ENCODE measurements at regions not wholly inside any gene's neighbourhood (a gene's known extent, or its start where the extent isn't known, plus 50 kb on each side); places are given as distances from the start of the nearest gene placed in this dataset.
A peak's percentile ranks its signal among the peaks of the same experiment; 100 is the strongest.

DNA sequence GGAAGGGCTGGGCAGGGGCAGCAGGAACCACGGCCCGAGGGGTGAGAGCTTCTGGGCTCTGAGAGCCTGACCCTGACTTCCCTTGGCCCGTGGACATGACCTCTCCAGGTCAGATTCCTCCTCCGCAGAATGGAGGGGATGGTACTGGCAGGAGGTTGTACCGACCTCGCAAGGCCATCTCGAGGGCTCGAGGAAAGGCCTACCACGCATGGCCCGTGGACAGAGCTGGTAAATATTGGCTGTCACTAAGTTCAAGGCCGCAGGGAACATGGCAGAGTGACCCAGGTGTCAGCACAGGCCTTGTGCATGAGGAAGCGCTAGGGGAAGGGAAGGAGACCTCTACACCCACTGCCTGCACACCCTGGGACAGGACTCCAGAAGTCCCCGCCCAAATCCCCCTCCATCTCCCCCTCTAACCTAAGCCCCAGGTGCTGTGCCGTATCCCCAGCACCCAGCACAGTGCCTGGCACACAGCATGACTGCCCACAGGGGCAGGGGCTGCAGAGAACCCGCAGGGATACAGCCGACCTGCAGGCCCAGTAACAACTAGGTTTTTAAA is 54.9 kb upstream of the PPP2R5C start:
- H3K4me1 Mint-ChIP-seq: peaks cover 24% of the 10 kb centered on the region
- intact Hi-C loops (cut with micrococcal nuclease): loop anchor here (1.0 to 10.0 kb wide), 10 partner anchors 25 to 388 kb away; partner anchors contain the start of gene DYNC1H1
- H3K4me3 Mint-ChIP-seq: peak overlapping the region; percentile 56

DNA sequence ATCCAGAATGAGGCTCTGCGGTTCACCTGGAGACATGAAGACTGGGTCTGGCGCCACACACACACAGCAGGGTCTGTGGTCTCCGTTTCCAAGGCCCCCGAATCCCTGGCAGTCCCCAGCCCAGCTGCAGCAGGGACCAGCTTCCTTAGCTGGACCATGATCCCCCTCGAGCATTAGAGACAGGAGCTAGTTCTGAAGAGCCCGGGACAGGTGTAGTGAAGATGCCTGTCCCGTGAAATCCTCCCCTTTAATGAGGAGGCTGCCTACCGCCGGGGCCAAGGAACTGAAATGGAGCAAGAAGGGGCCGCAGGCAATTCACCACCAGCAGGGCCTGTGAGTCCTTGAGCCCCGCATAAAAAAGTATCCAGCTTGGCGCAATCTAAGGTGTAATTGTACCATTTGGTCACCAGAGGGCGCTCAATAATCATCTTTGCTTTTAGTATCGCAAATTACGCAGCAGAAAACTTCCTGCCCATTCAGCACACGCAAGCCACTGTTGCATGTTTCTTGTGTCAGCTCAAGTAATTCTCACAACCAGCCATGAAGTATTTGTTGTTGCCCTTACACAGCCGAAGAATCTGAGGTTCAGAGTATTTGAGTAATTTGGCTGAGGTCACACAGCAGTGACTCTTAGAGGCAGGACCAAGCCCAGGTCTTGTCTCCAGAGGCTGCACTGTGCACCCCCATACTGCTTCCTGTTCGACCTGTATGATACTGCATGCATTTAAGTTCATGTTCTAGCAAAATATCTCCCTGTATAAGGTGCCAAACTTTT is 54.3 kb upstream of the PPP2R5C start:
- Mint-ChIP-seq H3K9me3 (no peaks in the 10 kb centered on the region), H3K4me3 (peak overlapping the region; percentile 56), H3K36me3 (ENCODE audit: low read depth) (no peaks in the 10 kb centered on the region), H3K4me1 (peaks cover 24% of the 10 kb centered on the region), H3K27me3 (peaks cover 21% of the 10 kb centered on the region), H3K27ac (peak overlapping the region; percentile 79)
- peak; percentile 92 for DNase-seq
- intact Hi-C loops (cut with micrococcal nuclease): loop anchor here (1.0 to 10.0 kb wide), 10 partner anchors 24 to 388 kb away; partner anchors contain the start of gene DYNC1H1

More for the DNA sequence above, 54.9 kb upstream of the PPP2R5C start:
- peaks cover 24% of the 10 kb centered on the region for H3K27me3 Mint-ChIP-seq
- H3K27ac Mint-ChIP-seq: peak overlapping the region; percentile 79
- no peaks in the 10 kb centered on the region for H3K9me3 Mint-ChIP-seq
- H3K36me3 Mint-ChIP-seq (ENCODE audit: low read depth): no peaks in the 10 kb centered on the region
- DNase-seq: no peak

GRCh38 chr14:101707863-101708620 is 53.5 kb upstream of the PPP2R5C start:
- Mint-ChIP-seq H3K27me3 (peaks cover 15% of the 10 kb centered on the region), H3K36me3 (ENCODE audit: low read depth) (no peaks in the 10 kb centered on the region), H3K9me3 (no peaks in the 10 kb centered on the region), H3K4me3 (peak overlapping the region; percentile 56), H3K4me1 (peaks cover 24% of the 10 kb centered on the region), H3K27ac (peak overlapping the region; percentile 79)
- peak; percentile 56 for DNase-seq
- intact Hi-C loops (cut with micrococcal nuclease): loop anchor here (1.0 to 10.0 kb wide), 10 partner anchors 23 to 387 kb away; partner anchors contain the start of gene DYNC1H1

DNA sequence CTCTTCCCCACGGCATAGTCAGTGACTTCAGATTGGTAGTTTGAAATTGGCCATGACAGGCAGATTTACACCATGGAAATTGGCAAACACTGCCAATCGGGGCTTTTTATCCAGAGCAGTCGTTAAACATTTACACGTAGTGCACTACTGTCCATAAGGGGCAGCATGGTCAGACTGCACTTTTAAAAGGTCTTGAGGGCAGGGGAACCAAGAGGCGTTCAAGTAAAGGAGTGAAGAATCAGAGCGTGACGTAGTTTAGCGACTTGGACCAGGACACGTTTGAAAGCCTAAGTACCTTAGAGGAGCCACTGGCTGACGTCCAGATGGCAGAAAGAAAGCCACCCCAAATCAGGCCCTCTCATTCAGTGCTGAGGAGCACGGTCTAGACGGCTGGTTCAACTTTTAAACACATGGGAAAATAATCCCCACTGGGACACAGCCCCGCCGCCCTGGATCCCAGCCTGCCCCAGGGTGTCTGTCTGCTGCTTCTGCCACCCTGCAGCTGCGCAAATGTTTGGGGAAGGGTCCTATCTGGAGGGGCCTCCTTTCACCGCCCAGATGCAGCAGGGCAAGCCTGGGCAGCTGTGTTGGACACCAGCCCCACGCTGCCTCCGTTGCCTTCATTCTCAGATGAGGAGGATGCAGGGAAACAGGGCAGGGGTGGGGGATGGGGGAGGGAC is 52.5 kb upstream of the PPP2R5C start:
- DNase-seq: peak; percentile 54
- peaks cover 5% of the 10 kb centered on the region for H3K9me3 Mint-ChIP-seq
- H3K4me3 Mint-ChIP-seq: no peak overlapping the region
- H3K36me3 Mint-ChIP-seq (ENCODE audit: low read depth): no peaks in the 10 kb centered on the region
- peaks cover 26% of the 10 kb centered on the region for H3K4me1 Mint-ChIP-seq
- peaks cover 9% of the 10 kb centered on the region for H3K27me3 Mint-ChIP-seq
- intact Hi-C loops (cut with micrococcal nuclease): loop anchor here (5.0 to 10.0 kb wide), 2 partner anchors 113 to 386 kb away; no protein-coding TSS in a partner anchor
- H3K27ac Mint-ChIP-seq: no peak overlapping the region

- intact Hi-C loops (cut with micrococcal nuclease): loop anchor here (5.0 to 10.0 kb wide), 2 partner anchors 113 to 385 kb away; no protein-coding TSS in a partner anchor
- H3K36me3 Mint-ChIP-seq (ENCODE audit: low read depth): no peaks in the 10 kb centered on the region
These were observed 52.0 kb upstream of the PPP2R5C start for GRCh38 chr14:101709533-101709881.

GRCh38 chr14:101709962-101710931 is 51.3 kb upstream of the PPP2R5C start:
- Mint-ChIP-seq H3K36me3 (ENCODE audit: low read depth) (no peaks in the 10 kb centered on the region), H3K4me3 (no peak overlapping the region), H3K9me3 (peaks cover 5% of the 10 kb centered on the region), H3K27ac (peak overlapping the region; percentile 53), H3K4me1 (peaks cover 24% of the 10 kb centered on the region), H3K27me3 (peaks cover under 1% of the 10 kb centered on the region)
- intact Hi-C loops (cut with micrococcal nuclease): loop anchor here (5.0 to 10.0 kb wide), 2 partner anchors 112 to 385 kb away; no protein-coding TSS in a partner anchor
- DNase-seq: peak; percentile 56

More at GRCh38 chr14:101709533-101709881, 52.0 kb upstream of the PPP2R5C start:
- Mint-ChIP-seq H3K27me3 (peaks cover 5% of the 10 kb centered on the region), H3K27ac (no peak overlapping the region), H3K4me1 (peaks cover 26% of the 10 kb centered on the region), H3K4me3 (no peak overlapping the region), H3K9me3 (peaks cover 5% of the 10 kb centered on the region)
- DNase-seq: peak; percentile 48

DNA sequence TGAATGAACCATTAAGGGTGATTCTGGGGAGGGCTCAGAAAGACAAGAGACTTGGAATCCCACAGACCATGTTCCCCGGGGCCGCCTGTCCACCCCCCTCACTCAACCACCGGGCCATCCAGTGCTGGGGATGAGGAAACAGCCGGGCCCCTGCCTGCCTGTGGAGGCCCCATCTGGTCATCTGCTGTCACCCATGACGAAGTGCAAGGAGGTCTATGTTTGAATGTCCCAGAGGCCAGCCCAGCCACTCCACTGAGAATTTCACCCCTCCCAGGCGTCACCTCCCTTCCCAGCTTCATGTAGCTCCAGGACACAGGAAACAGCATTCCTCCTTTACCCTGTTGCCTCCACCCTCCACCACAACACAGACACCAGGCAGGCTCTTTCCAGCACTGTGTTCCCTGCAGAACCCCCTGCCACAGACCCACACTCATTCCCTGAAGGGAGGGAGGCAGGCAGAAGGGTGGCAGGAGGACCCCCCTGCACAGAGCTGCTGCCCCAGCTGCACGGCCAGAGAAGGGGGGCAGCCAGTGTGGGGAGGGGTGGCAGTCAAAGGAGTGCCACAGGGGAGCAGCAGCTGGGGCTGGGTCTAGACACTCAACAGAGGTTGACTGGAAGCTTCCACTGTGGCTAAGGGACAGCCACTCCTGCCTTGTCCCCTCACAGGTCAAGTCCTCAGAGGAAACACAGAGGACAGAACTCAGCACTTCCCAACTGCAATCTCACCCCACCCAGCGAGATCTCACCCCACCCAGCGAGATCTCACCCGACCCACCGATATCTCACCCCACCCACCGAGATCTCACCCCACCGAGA is 50.3 kb upstream of the PPP2R5C start:
- intact Hi-C loops (cut with micrococcal nuclease): no loop called here
- peak; percentile 45 for DNase-seq
- Mint-ChIP-seq H3K27ac (no peak overlapping the region), H3K4me3 (no peak overlapping the region), H3K4me1 (peaks cover 25% of the 10 kb centered on the region), H3K9me3 (peaks cover 5% of the 10 kb centered on the region), H3K27me3 (no peaks in the 10 kb centered on the region), H3K36me3 (ENCODE audit: low read depth) (peaks cover 2% of the 10 kb centered on the region)

Measured in activated CD4-positive, alpha-beta T cell treated with anti-CD3 and anti-CD28 coated beads, Interleukin-2, amount 10 ng/mL, durations not matched to agents 24 days and 14 days (primary cell).